ENCODE measurements at regions not wholly inside any gene's neighbourhood (a gene's known extent, or its start where the extent isn't known, plus 50 kb on each side); places are given as distances from the start of the nearest gene placed in this dataset.

DNA sequence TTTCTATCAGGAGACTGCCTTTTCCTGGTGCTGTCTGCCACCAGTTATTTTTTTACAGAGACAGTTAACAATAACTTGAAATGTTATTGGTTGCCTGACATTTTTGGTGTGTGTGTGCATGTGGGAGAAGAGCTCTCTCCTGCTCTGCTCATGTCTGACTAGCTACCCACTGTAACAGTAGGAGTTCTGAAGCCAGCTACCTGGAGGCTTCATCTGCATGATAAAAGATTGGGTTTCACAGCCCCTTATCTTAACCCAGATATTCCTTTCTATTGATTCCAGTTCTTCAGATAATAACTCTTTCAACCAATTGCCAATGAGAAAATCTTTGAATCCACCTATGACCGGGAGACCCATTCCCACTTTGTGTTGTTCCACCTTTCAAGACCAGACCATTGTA, 237.4 kb upstream of the PPP1R3A start:
- POLR2A ChIA-PET = no interaction called here
- TF ChIP-seq, protein P1, sequence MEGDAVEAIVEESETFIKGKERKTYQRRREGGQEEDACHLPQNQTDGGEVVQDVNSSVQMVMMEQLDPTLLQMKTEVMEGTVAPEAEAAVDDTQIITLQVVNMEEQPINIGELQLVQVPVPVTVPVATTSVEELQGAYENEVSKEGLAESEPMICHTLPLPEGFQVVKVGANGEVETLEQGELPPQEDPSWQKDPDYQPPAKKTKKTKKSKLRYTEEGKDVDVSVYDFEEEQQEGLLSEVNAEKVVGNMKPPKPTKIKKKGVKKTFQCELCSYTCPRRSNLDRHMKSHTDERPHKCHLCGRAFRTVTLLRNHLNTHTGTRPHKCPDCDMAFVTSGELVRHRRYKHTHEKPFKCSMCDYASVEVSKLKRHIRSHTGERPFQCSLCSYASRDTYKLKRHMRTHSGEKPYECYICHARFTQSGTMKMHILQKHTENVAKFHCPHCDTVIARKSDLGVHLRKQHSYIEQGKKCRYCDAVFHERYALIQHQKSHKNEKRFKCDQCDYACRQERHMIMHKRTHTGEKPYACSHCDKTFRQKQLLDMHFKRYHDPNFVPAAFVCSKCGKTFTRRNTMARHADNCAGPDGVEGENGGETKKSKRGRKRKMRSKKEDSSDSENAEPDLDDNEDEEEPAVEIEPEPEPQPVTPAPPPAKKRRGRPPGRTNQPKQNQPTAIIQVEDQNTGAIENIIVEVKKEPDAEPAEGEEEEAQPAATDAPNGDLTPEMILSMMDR (IDR thresholded peaks at IDR 0.05; ENCODE audit: low read depth, low read length) = no peak
- CTCF ChIA-PET = no interaction called here
- H3K27me3 ChIP-seq (ENCODE audit: control insufficient read depth, insufficient read depth, low read length) = no peaks in the 10 kb centered on the region
- DNase-seq (ENCODE audit: low read depth, low spot score) = no peak
- no peak overlapping the region for H3K27ac ChIP-seq (ENCODE audit: low read depth, low read length)
- no peaks in the 10 kb centered on the region for H3K9me3 ChIP-seq (ENCODE audit: control insufficient read depth, insufficient read depth, low read length)
- no peak overlapping the region for H3K4me3 ChIP-seq (ENCODE audit: low read depth, low read length)

DNA sequence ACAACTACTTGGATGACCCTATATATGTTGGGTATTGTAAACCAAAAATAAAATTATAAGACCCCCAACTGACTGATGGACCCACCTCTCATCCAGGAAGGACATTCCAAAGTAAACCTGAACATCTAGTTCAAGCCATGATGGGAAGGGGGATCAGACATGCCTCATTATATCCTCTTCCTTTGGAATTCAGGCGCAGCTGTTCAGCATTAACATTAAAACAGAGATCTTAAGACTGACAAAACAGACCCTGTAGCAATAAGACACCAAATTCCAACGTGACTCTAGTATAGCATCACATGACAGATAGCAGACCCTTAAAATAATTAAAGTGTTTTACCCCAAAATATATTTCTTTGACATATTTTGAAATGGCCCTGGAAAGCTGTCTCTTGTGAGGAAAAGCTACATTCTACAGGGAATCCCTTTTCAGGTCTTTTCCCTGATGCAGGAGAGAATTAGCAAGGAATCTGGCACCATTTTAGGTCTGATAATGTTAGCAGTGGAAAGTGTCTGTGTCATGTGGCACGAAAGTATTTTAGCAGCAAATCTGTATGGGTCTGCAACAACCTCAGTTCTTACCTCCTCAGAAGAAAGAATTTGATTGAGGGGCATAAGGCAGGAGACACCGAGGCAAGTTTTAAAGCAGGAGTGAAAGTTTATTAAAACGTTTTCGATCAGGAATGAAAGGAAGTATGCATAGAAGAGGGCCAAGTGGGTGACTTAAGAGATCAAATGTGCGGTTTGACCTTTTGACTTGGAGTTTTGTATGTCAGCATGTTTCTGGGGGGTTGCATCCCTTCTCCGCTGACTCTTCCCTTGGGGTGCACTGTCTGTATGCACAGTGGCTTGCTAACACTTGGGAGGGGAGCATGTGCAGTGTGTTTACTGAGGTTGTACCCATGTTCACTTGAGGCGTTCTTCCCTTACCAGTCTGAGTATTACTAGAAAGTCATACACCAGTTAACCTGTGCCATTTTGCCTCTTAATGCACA, 236.6 kb upstream of the PPP1R3A start:
- H3K4me3 ChIP-seq (ENCODE audit: low read depth, low read length) = no peak overlapping the region
- no peaks in the 10 kb centered on the region for H3K27me3 ChIP-seq (ENCODE audit: control insufficient read depth, insufficient read depth, low read length)
- DNase-seq (ENCODE audit: low read depth, low spot score) = no peak
- H3K27ac ChIP-seq (ENCODE audit: low read depth, low read length) = no peak overlapping the region
- TF ChIP-seq, protein P1 (IDR thresholded peaks at IDR 0.05; ENCODE audit: low read depth, low read length) = no peak
- POLR2A ChIA-PET = no interaction called here
- H3K9me3 ChIP-seq (ENCODE audit: control insufficient read depth, insufficient read depth, low read length) = no peaks in the 10 kb centered on the region
- CTCF ChIA-PET = no interaction called here

DNA sequence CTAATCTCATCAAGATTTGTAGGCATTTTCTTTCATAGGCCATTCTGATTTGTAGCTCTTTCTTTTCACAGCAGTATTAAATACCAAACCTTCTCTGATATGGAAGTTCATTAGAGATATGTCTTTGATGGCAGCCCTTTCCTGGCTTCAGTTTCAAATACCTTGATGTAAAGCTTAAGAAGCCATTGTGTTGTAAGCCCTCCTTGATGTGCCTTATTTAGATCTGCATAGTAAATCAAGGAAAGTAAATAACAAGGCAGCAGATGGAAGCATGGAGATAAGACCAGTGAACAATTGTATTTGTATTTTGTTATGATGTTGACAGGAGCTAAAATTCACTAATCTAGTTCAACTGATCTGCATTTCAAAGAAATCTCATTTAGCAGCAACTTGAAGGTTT, 234.9 kb upstream of the PPP1R3A start:
- TF ChIP-seq, protein P1 (IDR thresholded peaks at IDR 0.05; ENCODE audit: low read depth, low read length) = no peak
- ChIA-PET POLR2A (no interaction called here), CTCF (no interaction called here)
- H3K9me3 ChIP-seq (ENCODE audit: control insufficient read depth, insufficient read depth, low read length) = no peaks in the 10 kb centered on the region
- no peak for DNase-seq (ENCODE audit: low read depth, low spot score)
- H3K27me3 ChIP-seq (ENCODE audit: control insufficient read depth, insufficient read depth, low read length) = no peaks in the 10 kb centered on the region
- no peak overlapping the region for H3K27ac ChIP-seq (ENCODE audit: low read depth, low read length)
- H3K4me3 ChIP-seq (ENCODE audit: low read depth, low read length) = no peak overlapping the region

DNA sequence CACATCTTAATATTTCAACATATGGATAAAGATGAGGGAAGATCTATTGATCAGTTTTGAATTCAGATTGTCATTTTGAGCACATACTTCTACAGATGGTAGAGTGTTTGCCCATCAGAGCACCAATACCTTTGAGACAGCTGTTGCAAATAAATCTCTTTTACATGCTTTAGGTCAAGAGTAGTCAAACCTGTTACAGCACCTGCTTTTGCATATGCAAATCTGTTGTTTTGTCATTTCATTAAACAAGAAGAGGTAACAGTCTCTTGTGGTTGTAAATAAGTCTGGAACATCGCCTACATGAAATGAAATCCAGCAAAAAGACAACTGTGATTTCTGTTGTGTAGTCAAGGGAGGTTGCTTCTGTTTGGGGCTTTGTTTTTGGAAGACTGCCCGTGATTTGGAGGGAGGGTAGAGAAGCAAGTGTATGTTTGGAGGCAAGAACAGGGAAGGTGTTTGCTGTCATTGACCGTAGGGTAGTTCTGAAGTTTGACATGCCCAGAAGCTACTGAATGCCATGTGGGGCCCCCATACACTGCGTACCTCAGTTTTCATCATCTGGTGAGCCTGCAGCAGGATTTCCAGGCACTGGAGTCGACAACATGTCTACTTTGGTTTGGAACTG, 233.6 kb upstream of the PPP1R3A start:
- H3K4me3 ChIP-seq (ENCODE audit: low read depth, low read length) = no peak overlapping the region
- TF ChIP-seq, protein P1 (IDR thresholded peaks at IDR 0.05; ENCODE audit: low read depth, low read length) = no peak
- POLR2A ChIA-PET = no interaction called here
- no peak overlapping the region for H3K27ac ChIP-seq (ENCODE audit: low read depth, low read length)
- no peaks in the 10 kb centered on the region for H3K9me3 ChIP-seq (ENCODE audit: control insufficient read depth, insufficient read depth, low read length)
- H3K27me3 ChIP-seq (ENCODE audit: control insufficient read depth, insufficient read depth, low read length) = no peaks in the 10 kb centered on the region
- CTCF ChIA-PET = no interaction called here
- DNase-seq (ENCODE audit: low read depth, low spot score) = no peak

DNA sequence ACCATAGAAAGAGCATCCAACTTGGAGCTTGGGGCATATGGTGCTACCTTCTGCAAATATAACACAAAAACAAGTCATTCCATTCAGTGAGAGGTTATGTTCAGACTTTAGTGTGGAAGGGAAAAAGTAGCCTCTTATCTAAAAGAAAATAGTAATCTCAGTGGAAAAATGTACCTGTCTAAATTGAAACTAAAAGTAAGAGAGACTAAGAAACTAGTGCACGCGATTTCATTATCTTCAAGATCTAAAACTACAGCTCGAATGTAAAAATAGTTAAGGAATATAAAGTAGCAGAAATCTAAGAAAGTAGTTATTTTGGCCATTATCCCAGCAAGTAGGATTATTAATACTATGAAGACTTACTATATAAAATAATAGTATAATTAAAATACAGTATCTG, 233.0 kb upstream of the PPP1R3A start:
- H3K27ac ChIP-seq (ENCODE audit: low read depth, low read length) = no peak overlapping the region
- H3K27me3 ChIP-seq (ENCODE audit: control insufficient read depth, insufficient read depth, low read length) = no peaks in the 10 kb centered on the region
- DNase-seq (ENCODE audit: low read depth, low spot score) = no peak
- H3K9me3 ChIP-seq (ENCODE audit: control insufficient read depth, insufficient read depth, low read length) = no peaks in the 10 kb centered on the region
- ChIA-PET POLR2A (no interaction called here), CTCF (no interaction called here)
- TF ChIP-seq, protein P1 (IDR thresholded peaks at IDR 0.05; ENCODE audit: low read depth, low read length) = no peak
- no peak overlapping the region for H3K4me3 ChIP-seq (ENCODE audit: low read depth, low read length)

Measured in AG04450 (cell line).